ENCODE measurements at regions not wholly inside any gene's neighbourhood (a gene's known extent, or its start where the extent isn't known, plus 50 kb on each side); places are given as distances from the start of the nearest gene placed in this dataset.

DNA sequence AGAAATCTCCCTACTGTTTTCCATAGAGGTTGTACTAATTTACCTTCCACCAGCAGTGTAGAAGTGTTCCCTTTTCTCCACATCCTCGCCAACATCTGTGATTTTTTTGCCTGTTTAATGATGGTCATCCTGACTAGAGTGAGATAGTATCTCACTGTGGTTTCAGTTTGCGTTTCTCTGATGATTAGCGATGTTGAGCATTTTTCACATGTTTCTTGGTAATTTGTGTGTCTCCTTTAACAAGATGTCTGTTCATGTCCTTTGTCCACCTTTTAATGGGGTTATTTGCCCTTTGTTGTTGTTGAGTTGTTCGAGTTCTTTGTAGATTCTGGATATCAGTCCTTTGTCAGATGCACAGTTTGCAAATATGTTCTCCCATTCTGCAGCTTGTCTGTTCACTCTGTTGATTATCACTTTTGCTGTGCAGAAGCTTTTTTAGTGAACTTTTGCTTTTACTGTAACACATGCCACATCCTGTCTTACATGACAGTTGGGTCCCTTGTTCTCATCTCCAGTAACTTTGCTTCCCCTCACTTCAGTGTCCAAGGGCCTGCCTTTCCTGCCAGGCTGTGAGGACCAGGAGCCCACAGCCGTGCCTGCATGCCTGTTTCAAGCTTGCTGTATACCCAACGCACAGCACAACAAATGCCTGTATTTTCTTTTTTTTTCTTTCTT is 64.9 kb downstream of the SPRING1 start:
- TF ChIP-seq, protein P1, sequence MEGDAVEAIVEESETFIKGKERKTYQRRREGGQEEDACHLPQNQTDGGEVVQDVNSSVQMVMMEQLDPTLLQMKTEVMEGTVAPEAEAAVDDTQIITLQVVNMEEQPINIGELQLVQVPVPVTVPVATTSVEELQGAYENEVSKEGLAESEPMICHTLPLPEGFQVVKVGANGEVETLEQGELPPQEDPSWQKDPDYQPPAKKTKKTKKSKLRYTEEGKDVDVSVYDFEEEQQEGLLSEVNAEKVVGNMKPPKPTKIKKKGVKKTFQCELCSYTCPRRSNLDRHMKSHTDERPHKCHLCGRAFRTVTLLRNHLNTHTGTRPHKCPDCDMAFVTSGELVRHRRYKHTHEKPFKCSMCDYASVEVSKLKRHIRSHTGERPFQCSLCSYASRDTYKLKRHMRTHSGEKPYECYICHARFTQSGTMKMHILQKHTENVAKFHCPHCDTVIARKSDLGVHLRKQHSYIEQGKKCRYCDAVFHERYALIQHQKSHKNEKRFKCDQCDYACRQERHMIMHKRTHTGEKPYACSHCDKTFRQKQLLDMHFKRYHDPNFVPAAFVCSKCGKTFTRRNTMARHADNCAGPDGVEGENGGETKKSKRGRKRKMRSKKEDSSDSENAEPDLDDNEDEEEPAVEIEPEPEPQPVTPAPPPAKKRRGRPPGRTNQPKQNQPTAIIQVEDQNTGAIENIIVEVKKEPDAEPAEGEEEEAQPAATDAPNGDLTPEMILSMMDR (conservative IDR thresholded peaks at IDR 0.05; ENCODE audit: low read depth, low read length) = no peak
- TF ChIP-seq EZH2 (IDR thresholded peaks at IDR 0.05; ENCODE audit: low read length, unreplicated experiment) (no peak), EZH2phosphoT487 (IDR thresholded peaks at IDR 0.05; ENCODE audit: borderline replicate concordance, low read length) (no peak)

Measured in PC-3 (cell line).